GM10266 (cell line): ENCODE measurements at regions not wholly inside any gene's neighbourhood (a gene's known extent, or its start where the extent isn't known, plus 50 kb on each side); places are given as distances from the start of the nearest gene placed in this dataset.

Source experiments
- DNase-seq: peaks from one replicate; pipeline ENCODE4 v3.0.0; 2012; ENCODE audit errors: extremely low spot score
- CTCF ChIP-seq: IDR thresholded peaks from 2 replicates; pipeline ENCODE4 v1.5.1; 2012; ENCODE audit warnings: mild to moderate bottlenecking, low read depth; ENCODE audit not compliant: control insufficient read depth, insufficient read depth; ENCODE audit errors: missing control alignments

- no peak for DNase-seq
- TF ChIP-seq CTCF = no peak
Observed at GRCh38 chr3:102104033-102104432, 254.7 kb downstream of the NFKBIZ start.

- no peak for TF ChIP-seq CTCF
- no peak for DNase-seq
Observed at GRCh38 chr3:102105193-102105592, 255.9 kb downstream of the NFKBIZ start.

DNA sequence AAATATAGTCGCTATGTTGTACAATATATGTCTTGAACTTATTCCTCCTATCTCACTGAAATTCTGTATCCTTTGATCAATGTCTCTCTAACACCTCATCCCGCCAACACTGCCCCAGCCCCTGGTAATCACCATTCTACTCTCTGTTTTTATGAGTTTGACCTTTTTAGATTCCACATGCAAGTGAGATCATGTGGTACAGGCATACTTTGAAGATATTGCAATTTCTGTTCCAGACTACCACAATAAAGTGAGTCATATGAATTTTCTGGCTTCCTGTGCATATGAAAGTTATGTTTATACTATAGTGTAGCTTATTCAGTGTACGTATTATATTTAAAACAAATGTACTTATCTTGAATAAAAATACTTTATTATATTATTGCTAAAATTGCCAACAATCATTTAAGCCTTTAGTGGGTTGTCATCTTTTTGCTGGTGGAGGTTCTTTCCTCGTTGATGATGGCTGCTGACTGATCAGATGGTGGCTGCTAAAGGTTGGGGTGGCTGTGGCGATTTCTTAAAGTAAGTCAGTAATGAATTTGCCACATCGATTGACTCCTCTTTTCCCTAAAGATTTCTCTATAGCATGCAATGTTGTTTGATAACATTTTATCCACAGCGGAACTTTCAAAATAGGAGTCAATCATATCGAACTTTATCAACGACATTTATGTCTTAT lies 257.2 kb downstream of the NFKBIZ start:
- no peak for TF ChIP-seq CTCF
- DNase-seq = no peak

DNA sequence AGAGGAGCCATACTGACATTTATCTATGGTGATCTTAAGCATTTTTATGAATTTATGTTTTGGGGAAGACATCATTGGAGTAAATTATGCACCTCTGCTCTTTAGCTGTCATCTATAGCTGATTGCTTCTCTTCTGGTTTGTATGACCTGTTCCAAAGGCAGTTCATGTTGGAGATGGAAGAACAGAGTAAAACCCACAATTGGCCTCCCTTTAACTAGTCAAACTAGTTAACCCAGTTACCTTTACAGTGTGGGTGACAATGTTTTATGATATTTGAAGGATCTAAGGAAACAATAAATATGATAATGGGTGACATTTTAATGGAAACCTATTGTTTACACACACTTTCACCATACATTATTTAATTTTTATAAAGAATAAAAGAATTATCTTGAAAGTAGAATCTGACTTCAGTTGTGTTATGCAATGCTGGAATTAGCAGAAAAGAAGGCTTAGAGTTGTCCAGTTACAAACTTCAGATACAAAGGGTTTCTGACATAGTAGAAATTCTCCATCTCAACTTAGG lies 263.5 kb downstream of the NFKBIZ start:
- no peak for DNase-seq
- TF ChIP-seq CTCF = no peak

- DNase-seq = no peak
- no peak for TF ChIP-seq CTCF
Observed at GRCh38 chr3:102113421-102114041, 264.2 kb downstream of the NFKBIZ start.

GRCh38 chr3:102114264-102114979 lies 265.1 kb downstream of the NFKBIZ start:
- no peak for TF ChIP-seq CTCF
- no peak for DNase-seq
